Naive thymus-derived CD4-positive, alpha-beta T cell (primary cell): ENCODE measurements at regions not wholly inside any gene's neighbourhood (a gene's known extent, or its start where the extent isn't known, plus 50 kb on each side); places are given as distances from the start of the nearest gene placed in this dataset.

Experiments
- ATAC-seq: fragments of 150-1000 bp; cut with Tn5 transposase; 2 replicates; pipeline ENCODE4 v1.10.0; 2021; ENCODE audit warnings: mild to moderate bottlenecking, moderate library complexity
- CTCF ChIA-PET: fragments of 350-600 bp; sonication (Branson Sonifier 250); formaldehyde crosslinking; loops from one replicate; lab custom pipeline; 2021; ENCODE audit warnings: antibody characterized with exemption; lab: Charles Lee
- POLR2A ChIA-PET: fragments of 350-600 bp; sonication (Branson Sonifier 250); formaldehyde crosslinking; loops from one replicate; lab custom pipeline; 2021; ENCODE audit warnings: antibody characterized with exemption, inconsistent platforms; lab: Charles Lee
- DNase-seq, 9 donors: peaks; one replicate each; pipeline versions ENCODE4 v3.0.0 to v3.0.0-alpha.2; 2020 to 2022; ENCODE audit warnings: mixed read lengths in 1 of 9
- H3K27ac ChIP-seq: one replicate; pipeline ENCODE4 v1.7.0; 2013; ENCODE audit warnings: mild to moderate bottlenecking, low read depth, low read length, moderate library complexity
- H3K27me3 ChIP-seq, 2 donors: one replicate each; pipeline ENCODE4 v1.7.0; 2013; ENCODE audit warnings: low read length in 2 of 2, mild to moderate bottlenecking in 2 of 2, moderate library complexity in 2 of 2; ENCODE audit not compliant: control insufficient read depth in 2 of 2, insufficient read depth in 2 of 2
- H3K36me3 ChIP-seq, 3 experiments: 1 replicate in 2 of 3; 2 replicates in 1 of 3; pipeline ENCODE4 v1.7.0; 2013; ENCODE audit warnings: low read length in 3 of 3, mild to moderate bottlenecking in 3 of 3, moderate library complexity in 1 of 3; ENCODE audit not compliant: insufficient read depth in 3 of 3, control insufficient read depth in 2 of 3
- H3K4me1 ChIP-seq, 2 donors: one replicate each; pipeline ENCODE4 v1.7.0; 2013; ENCODE audit warnings: low read length in 2 of 2, mild to moderate bottlenecking in 2 of 2, moderate library complexity in 1 of 2; ENCODE audit not compliant: control insufficient read depth in 2 of 2, insufficient read depth in 2 of 2
- H3K4me3 ChIP-seq: 2 replicates; pipeline ENCODE4 v1.7.0; 2013; ENCODE audit warnings: mild to moderate bottlenecking, low read length
- H3K9me3 ChIP-seq, 3 experiments: 1 replicate in 2 of 3; 2 replicates in 1 of 3; pipeline ENCODE4 v1.7.0; 2013; ENCODE audit warnings: low read length in 3 of 3; ENCODE audit not compliant: control insufficient read depth in 2 of 3
- H3K27ac Mint-ChIP-seq, 9 donors: one replicate each; pipeline ENCODE4 v1.8.0; 2020 to 2022; ENCODE audit warnings: mixed read lengths in 9 of 9, mild to moderate bottlenecking in 8 of 9, moderate library complexity in 5 of 9, inconsistent platforms in 2 of 9
- H3K27me3 Mint-ChIP-seq, 5 donors: one replicate each; pipeline ENCODE4 v1.8.0; 2021 to 2022; ENCODE audit warnings: mixed read lengths in 5 of 5, mild to moderate bottlenecking in 1 of 5
- H3K36me3 Mint-ChIP-seq, 5 donors: one replicate each; pipeline ENCODE4 v1.8.0; 2020 to 2022; ENCODE audit warnings: mixed read lengths in 5 of 5, mild to moderate bottlenecking in 3 of 5, inconsistent platforms in 1 of 5
- H3K4me1 Mint-ChIP-seq, 7 donors: one replicate each; pipeline ENCODE4 v1.8.0; 2020 to 2022; ENCODE audit warnings: mixed read lengths in 7 of 7, mild to moderate bottlenecking in 3 of 7, inconsistent platforms in 1 of 7
- H3K4me3 Mint-ChIP-seq, 10 donors: one replicate each; pipeline ENCODE4 v1.8.0; 2020 to 2022; ENCODE audit warnings: mild to moderate bottlenecking in 10 of 10, mixed read lengths in 10 of 10, moderate library complexity in 6 of 10, inconsistent platforms in 2 of 10
- H3K9me3 Mint-ChIP-seq, 11 donors: one replicate each; pipeline ENCODE4 v1.8.0; 2020 to 2022; ENCODE audit warnings: mixed read lengths in 11 of 11, mild to moderate bottlenecking in 4 of 11, inconsistent platforms in 1 of 11, moderate library complexity in 1 of 11
- intact Hi-C, 2 donors: fragments of 100-400 bp; cut with micrococcal nuclease; formaldehyde crosslinking; loops; one replicate each; pipeline ENCODE4 v1.15.1; 2023

DNA sequence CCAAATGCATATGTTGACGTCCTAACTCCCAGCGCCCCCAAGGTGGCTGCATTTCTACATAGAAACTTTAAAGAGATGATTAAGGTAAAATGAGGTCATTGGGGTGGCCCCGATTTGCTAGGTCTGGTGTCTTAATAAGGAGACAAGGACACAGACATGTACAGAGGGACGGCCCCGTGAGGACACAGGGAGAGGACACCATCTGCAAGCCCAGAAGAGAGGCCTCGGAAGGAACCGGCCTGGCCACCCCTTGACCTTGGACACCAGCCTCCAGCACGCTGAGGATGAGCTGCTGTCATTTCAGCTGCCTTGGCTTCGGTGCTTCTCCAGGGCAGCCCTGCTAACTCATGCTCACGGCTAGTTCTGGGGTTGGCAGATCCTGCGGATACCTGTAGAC, 73.2 kb downstream of the MRPL36 start:
- H3K9me3 ChIP-seq = no peaks in the 10 kb centered on the region
- no peaks in the 10 kb centered on the region for H3K27me3 ChIP-seq
- Mint-ChIP-seq H3K36me3 (no peaks in the 10 kb centered on the region), H3K4me3 (peak overlapping the region in 3 of 10 donors; percentile 63 to 86 (median 71)), H3K4me1 (peaks cover 0 to 7% (median 0%) of the 10 kb centered on the region in 7 donors), H3K27me3 (peaks cover 0 to 27% (median 2%) of the 10 kb centered on the region in 5 donors), H3K27ac (no peak overlapping the region), H3K9me3 (no peaks in the 10 kb centered on the region)
- ChIA-PET POLR2A (no interaction called here), CTCF (no interaction called here)
- ATAC-seq = no peak
- no peaks in the 10 kb centered on the region for H3K4me1 ChIP-seq
- no peaks in the 10 kb centered on the region for H3K36me3 ChIP-seq
- DNase-seq = peak in 1 of 9 donors; percentile 4
- intact Hi-C loops = no loop called here
- no peak overlapping the region for H3K4me3 ChIP-seq
- H3K27ac ChIP-seq = no peak overlapping the region

DNA sequence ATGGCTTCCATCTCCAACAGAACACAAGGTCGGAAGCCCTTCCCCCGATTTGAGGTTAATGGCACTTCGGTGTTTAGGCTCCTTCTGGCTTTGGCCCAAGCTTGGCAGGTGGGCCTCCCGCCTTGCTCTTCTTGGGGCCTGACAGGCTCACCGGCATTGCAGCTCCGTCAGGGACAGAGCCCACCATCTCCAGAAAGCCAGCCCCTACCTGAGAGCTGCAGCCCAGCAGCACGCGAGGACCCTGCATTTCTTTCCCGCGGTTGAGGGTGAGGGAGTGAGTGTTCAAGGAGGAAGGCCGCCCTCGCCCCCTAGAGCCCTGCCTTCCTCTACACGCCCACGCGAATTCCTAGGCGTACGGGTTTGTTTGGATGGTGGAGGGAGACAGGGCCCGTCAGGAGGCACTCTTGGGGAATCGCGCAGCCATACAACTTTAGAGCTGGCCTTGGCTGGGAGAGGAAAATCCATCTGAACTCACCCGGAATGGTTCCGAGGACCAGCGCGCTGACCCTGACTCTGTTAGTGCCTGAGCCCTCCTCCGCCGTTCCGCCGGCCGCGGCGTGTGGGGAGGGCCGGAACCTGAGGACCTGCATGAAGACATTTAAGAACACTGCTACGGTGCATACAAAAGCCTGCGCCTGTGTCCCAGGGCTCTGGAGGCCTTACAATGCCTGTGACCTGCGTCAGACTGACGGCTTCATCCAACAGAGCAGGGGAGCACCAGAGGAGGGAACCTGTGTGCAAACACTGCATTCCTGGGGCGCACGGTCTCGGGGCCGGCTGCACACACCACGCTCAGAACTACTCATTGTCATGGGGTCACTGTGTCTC, 73.8 kb downstream of the MRPL36 start:
- peaks cover 0 to 32% (median 2%) of the 10 kb centered on the region in 5 donors for H3K27me3 Mint-ChIP-seq
- H3K27ac ChIP-seq = no peak overlapping the region
- peaks cover 0 to 7% (median 0%) of the 10 kb centered on the region in 7 donors for H3K4me1 Mint-ChIP-seq
- ATAC-seq (no peak), DNase-seq (peak in 1 of 9 donors; percentile 17)
- no peaks in the 10 kb centered on the region for H3K27me3 ChIP-seq
- peak overlapping the region; percentile 23 for H3K4me3 ChIP-seq
- intact Hi-C loops = loop anchor here in 1 of 2 donors (1.0 kb wide), 1 partner anchor 16 kb away; no protein-coding TSS in a partner anchor
- POLR2A ChIA-PET = no interaction called here
- CTCF ChIA-PET = no interaction called here
- H3K4me3 Mint-ChIP-seq = peak overlapping the region; percentile 39 to 86 (median 70)
- peaks cover 0 to 6% (median 0%) of the 10 kb centered on the region in 11 donors for H3K9me3 Mint-ChIP-seq
- no peaks in the 10 kb centered on the region for H3K4me1 ChIP-seq
- no peaks in the 10 kb centered on the region for H3K9me3 ChIP-seq
- no peaks in the 10 kb centered on the region for H3K36me3 ChIP-seq
- peak overlapping the region in 3 of 9 donors; percentile 4 to 67 (median 38) for H3K27ac Mint-ChIP-seq
- H3K36me3 Mint-ChIP-seq = peaks cover 0 to 3% (median 0%) of the 10 kb centered on the region in 5 donors

DNA sequence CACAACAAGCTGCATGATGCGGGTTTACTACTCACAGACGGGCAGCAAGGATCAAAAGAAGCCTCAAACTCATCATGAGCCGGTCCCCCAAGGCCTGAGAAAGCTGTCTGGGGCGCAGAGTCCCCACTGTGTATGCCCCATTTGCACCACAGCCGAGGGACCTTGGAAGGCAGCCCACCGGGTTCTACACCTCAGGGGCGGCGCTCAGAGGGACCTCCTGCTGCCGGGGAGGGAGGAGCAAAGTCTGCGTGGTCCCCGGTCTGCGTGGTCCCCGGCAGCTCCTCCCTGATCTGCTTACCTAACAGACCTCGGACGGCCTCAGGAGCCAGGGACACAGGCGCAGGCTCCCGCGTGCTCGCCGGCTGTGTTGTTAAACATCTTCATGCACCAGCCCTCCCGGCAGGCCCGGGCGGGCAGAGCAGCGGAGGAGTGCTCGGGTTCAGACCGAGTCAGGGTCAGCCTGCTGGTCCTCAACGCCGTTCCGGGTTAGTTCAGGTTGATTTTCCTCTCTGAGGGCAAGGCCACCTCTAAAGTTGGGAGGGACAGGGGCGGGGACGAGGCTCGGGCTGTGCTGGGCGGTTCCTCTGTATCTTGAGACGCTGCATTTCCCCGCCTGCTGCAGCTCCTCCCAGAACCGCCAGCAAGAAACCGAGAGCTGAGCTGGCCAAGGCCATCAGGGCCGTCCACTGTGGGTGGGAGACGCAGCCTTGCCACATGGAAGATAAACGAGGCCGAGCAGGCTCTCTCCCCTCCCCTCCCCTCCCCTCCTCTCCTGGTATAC, 74.6 kb downstream of the MRPL36 start:
- Mint-ChIP-seq H3K36me3 (peaks cover 0 to 8% (median 3%) of the 10 kb centered on the region in 5 donors), H3K27me3 (peaks cover 0 to 34% (median 6%) of the 10 kb centered on the region in 5 donors), H3K4me1 (peaks cover 0 to 7% (median 0%) of the 10 kb centered on the region in 7 donors), H3K9me3 (peaks cover 0 to 14% (median 5%) of the 10 kb centered on the region in 11 donors), H3K4me3 (peak overlapping the region; percentile 51 to 86 (median 72)), H3K27ac (peak overlapping the region in 1 of 9 donors; percentile 67)
- ChIA-PET POLR2A (interaction anchor here (1.2 kb wide), 1 partner anchor 76 kb away, joined by 6 read pairs; the partner anchor contains the start of genes MRPL36 and NDUFS6), CTCF (interaction anchor here (1.0 kb wide), 1 partner anchor 68 kb away, joined by 4 read pairs; no protein-coding TSS in a partner anchor)
- no peak overlapping the region for H3K27ac ChIP-seq
- DNase-seq = peak in 4 of 9 donors; percentile 8 to 25 (median 19)
- H3K27me3 ChIP-seq = no peaks in the 10 kb centered on the region
- ATAC-seq = no peak
- H3K36me3 ChIP-seq = no peaks in the 10 kb centered on the region
- intact Hi-C loops = loop anchor here in 1 of 2 donors (1.0 kb wide), 1 partner anchor 15 kb away; no protein-coding TSS in a partner anchor
- no peaks in the 10 kb centered on the region for H3K4me1 ChIP-seq
- H3K9me3 ChIP-seq = no peaks in the 10 kb centered on the region
- H3K4me3 ChIP-seq = peak overlapping the region; percentile 23

DNA sequence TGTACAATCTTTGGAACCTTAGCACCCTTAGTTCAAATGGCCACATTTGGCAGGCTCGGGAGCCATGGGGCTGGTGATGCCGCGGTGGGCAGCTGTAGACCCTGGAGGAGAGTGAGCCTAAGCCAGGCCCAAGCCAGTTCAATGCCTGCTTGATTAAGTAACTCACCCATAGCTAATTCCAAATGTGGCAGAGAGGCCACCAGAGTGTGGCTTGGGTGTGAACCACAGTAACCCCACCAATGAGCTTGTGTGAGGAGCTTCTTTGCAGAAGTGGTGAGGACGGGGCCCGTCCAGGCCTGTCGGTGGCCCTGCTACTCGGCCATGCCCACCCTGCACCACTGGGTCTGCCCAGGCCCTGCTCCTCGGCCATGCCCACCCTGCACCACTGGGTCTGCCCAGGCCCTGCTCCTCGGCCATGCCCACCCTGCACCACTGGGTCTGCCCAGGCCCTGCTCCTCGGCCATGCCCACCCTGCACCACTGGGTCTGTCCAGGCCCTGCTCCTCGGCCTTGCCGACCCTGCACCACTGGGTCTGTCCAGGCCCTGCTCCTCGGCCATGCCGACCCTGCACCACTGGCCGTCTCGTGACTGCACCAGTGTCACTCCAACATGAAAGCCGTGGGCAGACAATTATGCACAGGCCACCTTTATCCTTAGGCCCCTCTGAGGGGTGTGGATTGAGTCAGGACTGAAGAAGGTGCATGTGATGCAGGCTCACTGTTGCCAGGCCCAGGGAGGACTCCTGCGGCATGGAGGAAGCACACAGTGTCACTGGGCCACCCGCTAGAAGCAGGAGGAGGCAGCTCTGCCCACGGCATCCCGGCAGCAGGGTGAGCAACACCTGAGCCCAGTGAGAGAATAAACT, 75.4 kb downstream of the MRPL36 start:
- DNase-seq (no peak), ATAC-seq (no peak)
- Histone ChIP-seq H3K36me3 (no peaks in the 10 kb centered on the region), H3K4me3 (peak overlapping the region; percentile 23), H3K27me3 (no peaks in the 10 kb centered on the region), H3K27ac (no peak overlapping the region), H3K9me3 (peaks cover 0 to 5% (median 0%) of the 10 kb centered on the region in 3 experiments), H3K4me1 (no peaks in the 10 kb centered on the region)
- H3K36me3 Mint-ChIP-seq = peaks cover 0 to 14% (median 3%) of the 10 kb centered on the region in 5 donors
- intact Hi-C loops = no loop called here
- H3K4me3 Mint-ChIP-seq = peak overlapping the region in 9 of 10 donors; percentile 51 to 86 (median 72)
- ChIA-PET POLR2A (interaction anchor here (1.2 kb wide), 1 partner anchor 76 kb away, joined by 6 read pairs; the partner anchor contains the start of genes MRPL36 and NDUFS6), CTCF (interaction anchor here (1.0 kb wide), 1 partner anchor 69 kb away, joined by 4 read pairs; no protein-coding TSS in a partner anchor)
- H3K27ac Mint-ChIP-seq = peak overlapping the region in 1 of 9 donors; percentile 67
- H3K9me3 Mint-ChIP-seq = peaks cover 2 to 22% (median 10%) of the 10 kb centered on the region in 11 donors
- peaks cover 0 to 7% (median 0%) of the 10 kb centered on the region in 7 donors for H3K4me1 Mint-ChIP-seq
- H3K27me3 Mint-ChIP-seq = peaks cover 2 to 34% (median 6%) of the 10 kb centered on the region in 5 donors

DNA sequence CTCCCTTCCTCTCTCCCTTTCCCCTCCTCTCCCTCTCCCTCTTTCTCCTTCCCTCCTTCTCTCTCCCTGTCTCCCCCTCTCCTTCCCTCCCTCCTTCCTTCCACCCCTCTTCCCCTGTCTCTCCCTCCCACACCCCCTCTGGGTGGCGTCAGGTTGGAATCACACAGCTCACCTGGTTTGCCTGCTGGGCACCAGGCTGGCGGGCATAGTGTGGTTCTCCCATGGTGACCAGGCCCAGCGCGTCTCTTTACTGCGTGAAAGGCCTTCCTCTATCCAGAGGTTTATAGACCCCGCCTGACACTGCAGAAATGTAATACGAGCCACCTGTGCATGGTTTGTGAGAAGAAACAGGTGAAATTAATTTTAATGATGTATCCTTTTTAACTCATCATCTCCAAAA, 76.2 kb downstream of the MRPL36 start:
- H3K4me1 Mint-ChIP-seq = peaks cover 0 to 7% (median 0%) of the 10 kb centered on the region in 7 donors
- H3K36me3 Mint-ChIP-seq = peaks cover 0 to 14% (median 4%) of the 10 kb centered on the region in 5 donors
- Histone ChIP-seq H3K9me3 (peaks cover 0 to 12% (median 0%) of the 10 kb centered on the region in 3 experiments), H3K36me3 (no peaks in the 10 kb centered on the region), H3K4me3 (no peak overlapping the region), H3K4me1 (no peaks in the 10 kb centered on the region), H3K27me3 (no peaks in the 10 kb centered on the region), H3K27ac (no peak overlapping the region)
- ChIA-PET CTCF (interaction anchor here (0.6 kb wide), 1 partner anchor 290 kb away, joined by 3 read pairs; no protein-coding TSS in a partner anchor), POLR2A (no interaction called here)
- intact Hi-C loops = no loop called here
- peaks cover 2 to 34% (median 7%) of the 10 kb centered on the region in 5 donors for H3K27me3 Mint-ChIP-seq
- H3K27ac Mint-ChIP-seq = no peak overlapping the region
- no peak overlapping the region for H3K4me3 Mint-ChIP-seq
- no peak for ATAC-seq
- peaks cover 6 to 30% (median 15%) of the 10 kb centered on the region in 11 donors for H3K9me3 Mint-ChIP-seq
- no peak for DNase-seq
